GM18517 (cell line): ENCODE measurements at regions not wholly inside any gene's neighbourhood (a gene's known extent, or its start where the extent isn't known, plus 50 kb on each side); places are given as distances from the start of the nearest gene placed in this dataset.
"Not testable (repeated sequence)": the region's sequence is repeated elsewhere in the genome, so short reads cannot be mapped to it uniquely, and the experiment has no call there.

Experiments used
- ATAC-seq: cut with Tn5 transposase; IDR thresholded peaks from one replicate; pipeline ENCODE4 v1.9.1; 2021; ENCODE audit warnings: mild to moderate bottlenecking, moderate library complexity; ENCODE audit not compliant: unreplicated experiment

DNA sequence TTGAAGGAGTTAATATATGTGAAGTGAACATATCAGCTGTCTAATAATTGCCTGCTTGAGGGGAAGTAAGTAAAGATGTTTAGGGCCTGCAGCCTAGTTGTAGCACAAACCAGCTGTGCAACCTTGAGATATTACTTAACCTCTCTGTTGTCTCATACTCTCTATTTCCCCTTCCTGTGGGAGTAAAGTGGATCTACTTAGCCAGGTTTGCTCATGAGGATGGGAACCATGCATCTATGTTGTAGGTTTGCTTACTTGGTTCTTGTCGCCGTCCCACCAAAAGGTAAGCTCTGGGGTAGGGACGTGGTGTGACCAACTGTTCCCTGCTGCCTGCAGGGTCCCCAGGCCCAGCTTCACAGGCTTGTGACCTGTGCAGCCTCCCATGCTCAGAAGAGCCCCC is 362.7 kb upstream of the SULF2 start:
- ATAC-seq = no peak

DNA sequence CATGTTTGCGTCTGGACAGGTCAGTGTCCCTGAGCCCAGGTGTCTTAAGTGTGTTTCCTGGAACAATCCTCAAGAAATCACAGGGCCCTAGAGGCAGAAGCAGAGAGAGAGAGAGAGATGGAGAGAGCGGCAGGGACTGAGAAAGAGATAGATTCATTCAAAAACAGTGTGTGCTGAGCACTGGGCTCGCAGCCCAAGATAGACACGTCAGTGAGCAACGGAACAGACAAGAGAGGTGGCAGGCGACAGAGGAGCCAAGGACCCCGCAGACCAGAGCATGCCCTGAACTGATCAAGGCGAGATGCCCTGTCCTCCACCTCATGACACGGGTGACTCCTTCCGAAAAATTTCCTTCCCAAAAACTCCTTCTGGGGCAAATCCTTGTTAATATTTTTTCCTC is 362.0 kb upstream of the SULF2 start:
- no peak for ATAC-seq

DNA sequence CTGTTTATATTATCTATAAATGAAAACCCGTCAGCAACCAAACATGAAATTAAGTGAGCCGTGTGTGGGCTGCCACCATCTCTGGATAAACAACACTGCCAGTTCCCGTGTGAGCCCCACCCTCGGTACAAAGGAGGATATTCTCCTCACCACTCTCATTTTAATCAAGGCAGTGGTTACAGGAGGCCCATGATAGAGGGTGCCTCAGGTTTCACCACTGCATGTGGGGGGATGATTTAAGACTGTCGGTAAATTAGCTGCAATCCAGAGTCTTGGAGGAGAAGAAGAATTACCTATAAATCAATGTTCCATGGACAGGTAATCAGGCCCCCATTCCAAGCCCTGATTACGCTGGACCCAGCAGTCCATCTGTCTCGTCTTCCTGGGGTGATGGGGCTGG is 361.6 kb upstream of the SULF2 start:
- no peak for ATAC-seq

DNA sequence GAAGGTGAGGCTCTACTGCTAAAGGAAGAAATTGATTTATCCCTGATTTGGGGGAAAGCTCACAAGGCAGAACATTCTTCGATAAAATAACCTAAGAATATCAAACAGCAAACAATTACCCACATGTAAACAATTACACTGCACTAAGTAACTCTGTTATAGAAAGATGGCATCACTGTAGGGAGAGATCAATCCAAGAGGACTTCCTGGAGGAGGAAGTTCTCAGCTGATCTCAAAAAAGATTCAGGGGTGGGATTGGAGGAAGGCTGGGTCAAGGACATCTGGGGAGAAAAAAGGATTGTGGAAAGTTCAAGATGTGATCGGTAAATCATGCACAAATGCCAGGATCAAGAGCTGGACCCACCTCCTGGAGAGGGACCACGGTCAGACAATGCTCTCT is 361.0 kb upstream of the SULF2 start:
- ATAC-seq = no peak

DNA sequence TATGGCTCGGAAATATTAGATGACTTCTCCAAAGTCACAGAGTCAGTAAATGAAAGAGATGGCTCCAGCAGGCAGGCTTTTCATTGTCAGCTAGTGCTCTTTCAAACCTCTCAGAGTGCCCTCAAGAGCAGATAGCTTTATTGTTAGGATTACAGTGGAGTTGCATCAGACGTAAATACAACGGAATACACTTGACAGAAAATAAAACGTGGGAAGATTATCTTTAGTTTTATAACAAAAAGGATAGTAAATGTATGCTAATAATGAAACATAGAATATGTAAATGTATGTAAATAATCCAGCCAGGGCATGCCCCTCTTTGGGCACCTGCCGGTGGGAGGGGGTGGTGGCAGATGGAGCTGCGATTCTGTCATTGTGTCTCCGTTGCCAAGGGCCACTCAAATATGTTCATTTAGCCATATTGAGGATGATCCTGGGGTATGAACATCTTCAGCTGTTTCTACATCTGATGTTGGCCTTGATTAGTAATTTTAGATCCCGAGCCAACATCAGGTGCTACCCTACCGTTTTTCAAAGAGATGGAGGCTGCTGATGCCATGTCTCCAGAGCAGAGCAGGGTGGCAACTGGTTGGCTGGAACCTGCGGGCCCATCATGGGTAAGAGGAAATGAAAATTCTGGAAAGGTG is 358.3 kb upstream of the SULF2 start:
- no peak for ATAC-seq

DNA sequence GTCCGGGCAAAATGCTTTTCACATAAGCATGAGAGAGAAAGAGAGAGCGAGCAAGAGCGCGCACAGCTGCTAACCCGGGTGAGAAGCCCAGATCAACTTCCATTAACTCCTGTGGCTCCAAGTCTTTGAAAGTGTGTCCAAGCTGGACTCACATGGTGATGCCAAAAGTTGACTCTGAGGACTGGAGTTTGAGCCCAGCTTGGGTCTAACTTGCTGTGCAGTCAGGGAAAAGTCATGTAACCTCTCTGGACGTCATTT is 357.2 kb upstream of the SULF2 start:
- ATAC-seq = no peak

DNA sequence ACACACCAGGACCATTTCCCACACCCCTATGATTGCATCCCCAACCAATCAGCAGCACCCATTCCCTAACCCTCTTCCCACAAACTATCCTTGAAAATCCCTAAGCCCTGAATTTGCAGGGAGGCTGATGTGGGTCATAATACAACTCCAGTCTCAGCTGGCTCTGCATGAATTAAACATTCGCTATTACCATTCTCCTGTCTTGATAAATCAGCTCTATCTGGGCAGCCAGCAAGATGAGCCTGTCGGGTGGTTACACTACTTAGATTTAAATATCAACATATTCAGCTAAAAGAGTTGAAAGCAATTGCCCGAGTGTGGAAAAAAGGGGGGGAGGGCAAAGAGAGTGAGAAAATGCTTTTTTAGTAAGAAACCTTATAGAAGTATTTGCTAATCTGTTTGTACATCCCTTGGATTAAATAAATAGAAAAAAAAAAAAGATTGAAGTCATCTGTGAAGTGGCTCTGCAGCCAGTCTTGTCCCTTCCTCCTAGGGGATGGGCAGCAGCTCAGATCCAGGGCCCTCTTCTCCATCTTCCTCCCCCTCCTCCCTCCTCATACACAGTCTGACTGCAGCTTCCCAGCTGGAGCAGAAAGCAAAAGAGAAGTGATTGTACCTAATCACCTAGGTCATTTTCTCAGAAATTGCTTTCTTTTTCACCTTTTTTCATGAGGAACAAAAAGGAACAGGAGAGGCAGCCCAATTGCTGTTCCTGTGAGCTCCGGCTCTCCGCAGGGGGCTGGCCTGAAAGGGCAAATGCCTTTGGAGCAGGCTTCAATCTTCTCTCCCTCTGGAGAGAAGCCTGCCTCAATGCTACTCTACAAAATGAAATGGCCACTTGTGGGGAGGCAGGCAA is 356.6 kb upstream of the SULF2 start:
- ATAC-seq = no peak

DNA sequence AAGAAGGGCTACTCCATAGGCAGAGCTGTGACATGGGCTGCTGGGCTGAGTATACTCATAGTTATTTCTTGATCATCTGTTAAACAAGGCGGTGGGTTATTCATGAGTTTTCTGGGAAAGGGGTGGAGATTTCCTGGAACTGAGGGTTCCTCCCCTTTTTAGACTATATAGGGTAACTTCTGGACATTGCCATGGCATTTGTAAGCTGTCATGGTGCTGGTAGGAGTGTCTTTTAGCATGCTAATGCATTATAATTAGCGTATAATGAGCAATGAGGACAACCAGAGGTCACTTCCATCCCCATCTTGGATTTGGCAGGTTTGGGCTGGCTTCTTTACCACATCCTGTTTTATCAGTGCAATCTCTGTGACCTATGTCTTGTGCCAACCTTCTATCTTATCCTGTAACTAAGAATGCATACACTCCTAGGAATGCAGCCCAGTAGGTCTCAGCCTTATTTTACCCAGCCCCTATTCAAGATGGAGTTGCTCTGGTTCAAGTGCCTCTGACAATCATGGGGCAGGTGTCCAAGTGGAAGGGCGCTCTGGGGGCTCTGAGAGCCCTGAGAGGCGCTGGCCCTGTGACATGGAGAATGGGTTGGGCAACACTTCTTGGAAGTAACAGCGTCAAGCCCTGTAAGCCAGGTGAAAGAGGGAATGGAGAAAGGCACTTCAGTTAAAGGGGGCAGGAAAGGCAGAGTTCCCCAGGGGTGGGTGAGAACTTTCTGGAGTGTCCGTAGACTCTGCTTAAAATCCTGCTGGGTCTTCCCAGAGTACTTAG is 354.2 kb upstream of the SULF2 start:
- ATAC-seq = no peak

DNA sequence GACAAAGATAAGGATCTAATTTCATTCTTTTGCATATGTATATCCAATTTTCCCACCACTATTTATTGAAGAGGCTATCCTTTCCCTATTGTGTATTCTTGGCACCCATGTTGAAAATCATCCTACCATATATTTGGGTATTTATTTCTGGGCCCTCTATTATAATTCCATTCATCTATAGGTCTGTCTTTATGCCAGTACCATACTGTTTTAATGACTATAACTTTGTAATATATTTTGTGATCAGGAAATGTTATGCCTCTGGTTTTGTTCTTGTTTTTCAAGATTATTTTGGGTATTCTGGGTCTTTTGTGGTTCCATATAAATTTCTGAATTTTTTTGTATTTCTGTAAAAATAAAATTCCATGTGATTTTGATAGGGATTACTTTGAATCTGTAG is 347.6 kb upstream of the SULF2 start:
- ATAC-seq = no peak

DNA sequence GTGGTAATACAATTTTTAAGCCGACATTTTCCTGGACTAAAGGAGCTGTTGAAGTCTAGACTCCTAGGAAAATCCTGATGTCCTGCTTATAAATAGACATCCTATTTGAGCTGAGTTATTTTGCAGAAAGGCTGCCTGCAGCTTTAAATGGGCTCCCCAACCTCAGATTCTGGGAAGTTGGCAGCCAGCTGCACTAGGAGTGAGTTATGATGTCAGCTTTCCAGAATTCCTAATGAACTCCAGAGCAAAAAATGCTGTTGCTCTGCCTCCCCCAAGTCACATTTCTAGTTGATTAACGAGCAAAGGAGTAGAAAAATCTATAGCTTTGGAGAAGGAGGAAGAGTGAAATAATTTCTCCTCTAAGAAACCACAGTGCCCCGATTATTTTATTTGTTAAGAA is 346.3 kb upstream of the SULF2 start:
- no peak for ATAC-seq

DNA sequence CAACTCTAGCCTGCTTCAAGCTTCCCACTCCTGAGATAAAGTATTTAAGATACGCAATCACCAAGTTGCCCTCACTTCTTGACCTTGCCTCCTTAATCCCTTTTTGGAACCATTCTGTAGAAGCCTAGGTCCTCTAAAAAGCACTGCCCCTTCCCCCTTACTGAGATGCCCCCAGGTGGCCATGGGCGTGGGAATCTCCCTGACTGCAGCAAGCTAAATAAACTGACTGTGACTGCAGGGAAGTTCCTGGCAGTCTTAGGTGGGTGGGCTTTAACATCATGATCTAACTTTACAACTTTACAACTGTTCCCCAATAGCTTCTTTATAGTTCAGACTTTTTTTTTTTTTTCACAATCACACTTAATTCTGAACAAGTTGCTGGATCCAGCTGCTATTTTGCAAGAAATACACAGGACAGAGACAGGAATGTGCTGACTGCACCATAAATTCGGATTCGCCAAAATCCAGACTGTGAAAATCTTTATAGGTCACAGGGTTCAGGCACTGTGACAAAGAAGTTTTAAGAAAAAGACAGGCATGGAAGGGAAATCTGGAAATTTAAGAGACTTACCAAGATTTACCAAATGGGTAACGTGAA is 344.2 kb upstream of the SULF2 start:
- no peak for ATAC-seq

DNA sequence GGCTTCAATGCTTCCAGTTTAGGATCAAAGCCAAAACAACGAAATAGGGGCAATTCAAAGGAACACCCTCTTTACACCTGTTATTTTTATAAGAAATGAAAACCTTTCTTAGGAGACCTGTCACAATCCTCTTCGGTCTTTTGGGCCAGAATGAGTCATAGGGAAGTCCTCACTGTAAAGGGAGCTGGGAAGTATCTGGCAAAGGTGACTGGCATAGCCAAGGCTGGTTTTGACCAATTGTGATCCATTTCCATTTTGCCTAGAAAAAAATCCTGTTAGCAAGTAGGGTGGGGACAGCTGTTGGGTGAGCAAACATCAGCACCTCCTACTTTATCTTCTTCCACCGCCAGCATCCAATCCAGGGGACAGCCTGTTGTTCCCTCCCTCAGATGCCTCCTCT is 343.2 kb upstream of the SULF2 start:
- ATAC-seq = no peak

DNA sequence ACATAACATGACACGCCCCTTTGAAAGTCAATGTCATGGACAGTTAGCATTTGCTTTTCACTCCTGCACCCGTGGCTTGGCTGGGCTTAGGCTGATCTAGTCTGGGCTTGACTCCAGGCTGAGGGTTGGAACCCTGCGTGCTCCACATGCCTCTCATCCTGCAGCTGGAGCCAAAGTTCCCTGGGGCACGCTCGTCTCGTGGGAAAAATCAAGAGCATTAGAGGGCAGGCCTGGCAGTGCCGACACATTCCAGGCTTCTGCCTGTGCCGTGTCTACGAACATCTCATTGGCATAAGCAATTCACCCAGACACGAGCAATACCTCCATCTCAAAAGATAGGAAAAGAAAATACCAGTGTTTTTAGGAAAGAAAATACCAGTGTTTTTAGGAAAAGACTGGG is 342.7 kb upstream of the SULF2 start:
- ATAC-seq = not testable (repeated sequence)

DNA sequence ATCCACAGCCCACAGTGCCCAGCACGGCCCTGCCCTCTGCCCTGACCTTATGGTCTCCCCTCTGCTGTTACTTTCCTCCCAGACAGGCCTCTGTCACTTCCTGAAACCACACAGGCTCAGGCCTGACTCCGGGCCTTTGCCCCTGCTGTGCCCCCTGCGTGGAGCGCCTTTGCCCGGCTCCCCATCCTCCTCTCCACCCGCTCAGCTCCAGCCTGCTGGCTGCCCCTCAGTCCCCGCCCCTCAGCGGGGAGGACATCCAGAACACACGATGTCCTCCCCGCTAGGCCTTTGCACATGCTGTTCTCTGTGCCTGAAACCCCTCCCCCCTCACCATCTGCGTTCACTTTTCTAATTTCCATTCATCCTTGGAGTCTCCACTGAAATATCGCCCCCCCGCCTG is 341.9 kb upstream of the SULF2 start:
- ATAC-seq = not testable (repeated sequence)

DNA sequence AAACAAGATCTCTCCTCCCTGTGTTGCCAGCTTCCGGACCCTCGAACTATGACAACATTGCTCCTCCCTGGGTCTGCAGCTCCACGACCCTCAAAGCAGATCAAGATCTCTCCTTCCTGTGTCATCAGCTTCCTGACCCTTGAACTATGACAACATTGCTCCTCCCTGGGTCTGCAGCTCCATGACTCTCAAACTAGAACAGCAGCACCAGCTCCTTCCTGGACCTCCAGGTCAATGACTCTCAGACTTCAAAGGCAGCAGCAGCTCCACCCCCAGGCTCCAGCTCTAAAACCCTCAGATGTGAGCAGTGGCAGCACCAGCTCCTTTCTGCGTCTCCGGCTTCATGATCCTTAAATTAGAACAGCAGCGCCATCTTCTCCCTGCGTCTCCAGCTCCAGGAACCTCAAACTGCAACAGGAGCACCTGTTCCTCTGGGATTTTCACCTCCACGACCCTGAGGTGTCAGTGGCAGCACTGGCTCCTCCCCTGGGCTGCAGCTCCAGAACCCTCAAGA is 341.0 kb upstream of the SULF2 start:
- no peak for ATAC-seq

DNA sequence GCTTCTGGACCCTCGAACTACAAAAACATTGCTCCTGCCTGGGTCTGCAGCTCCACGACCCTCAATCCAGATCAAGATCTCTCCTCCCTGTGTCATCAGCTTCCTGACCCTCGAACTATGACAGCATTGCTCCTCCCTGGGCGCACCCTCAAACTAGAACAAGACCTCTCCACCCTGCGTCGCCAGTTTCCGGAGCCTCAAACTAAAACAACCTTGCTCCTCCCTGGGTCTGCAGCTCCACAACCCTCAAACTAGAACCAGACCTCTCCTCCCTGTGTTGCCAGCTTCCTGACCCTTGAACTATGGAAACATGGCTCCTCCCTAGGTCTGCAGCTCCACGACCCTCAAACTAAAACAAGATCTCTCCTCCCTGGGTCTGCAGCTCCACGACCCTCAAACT is 339.7 kb upstream of the SULF2 start:
- ATAC-seq = no peak

DNA sequence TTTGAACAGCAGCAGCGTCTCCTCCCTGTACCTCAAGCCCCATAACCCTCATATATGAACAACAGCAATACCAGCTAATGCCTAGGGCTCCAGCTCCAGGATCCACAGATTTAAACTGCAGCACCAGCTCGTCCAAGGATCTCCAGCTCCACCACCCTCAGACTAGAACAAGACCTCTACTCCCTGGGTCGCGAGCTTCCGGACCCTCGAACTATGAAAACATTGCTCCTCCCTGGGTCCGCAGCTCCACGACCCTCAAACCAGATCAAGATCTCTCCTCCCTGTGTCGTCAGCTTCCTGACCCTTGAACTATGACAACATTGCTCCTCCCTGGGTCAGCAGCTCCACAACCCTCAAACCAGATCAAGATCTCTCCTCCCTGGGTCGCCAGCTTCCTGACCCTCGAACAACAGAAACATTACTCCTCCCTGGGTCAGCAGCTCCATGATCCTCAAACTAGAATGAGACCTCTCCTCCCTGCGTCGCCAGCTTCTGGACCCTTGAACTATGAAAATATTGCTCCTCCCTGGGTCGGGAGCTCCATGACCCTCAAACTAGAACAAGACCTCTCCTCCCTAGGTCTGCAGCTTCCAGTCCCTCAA is 339.0 kb upstream of the SULF2 start:
- ATAC-seq = no peak

DNA sequence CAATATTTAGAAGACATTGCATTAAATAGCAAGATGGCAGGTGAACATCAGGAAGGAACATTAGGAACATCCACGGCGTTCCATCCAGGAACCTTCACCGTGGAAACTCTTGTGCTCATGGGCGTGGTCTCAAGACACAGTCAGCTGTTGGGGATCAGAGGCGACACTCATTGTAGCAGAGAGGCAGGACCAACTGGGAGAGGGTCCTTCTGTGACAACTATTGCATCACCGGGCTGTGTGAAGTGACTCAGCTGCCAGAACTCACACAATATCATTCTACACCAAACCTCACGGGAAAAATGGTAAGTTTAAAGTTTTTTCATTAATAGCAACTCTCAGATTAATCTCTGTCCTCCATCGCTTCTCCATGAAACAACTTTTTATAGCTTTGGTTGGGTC is 334.8 kb upstream of the SULF2 start:
- no peak for ATAC-seq

DNA sequence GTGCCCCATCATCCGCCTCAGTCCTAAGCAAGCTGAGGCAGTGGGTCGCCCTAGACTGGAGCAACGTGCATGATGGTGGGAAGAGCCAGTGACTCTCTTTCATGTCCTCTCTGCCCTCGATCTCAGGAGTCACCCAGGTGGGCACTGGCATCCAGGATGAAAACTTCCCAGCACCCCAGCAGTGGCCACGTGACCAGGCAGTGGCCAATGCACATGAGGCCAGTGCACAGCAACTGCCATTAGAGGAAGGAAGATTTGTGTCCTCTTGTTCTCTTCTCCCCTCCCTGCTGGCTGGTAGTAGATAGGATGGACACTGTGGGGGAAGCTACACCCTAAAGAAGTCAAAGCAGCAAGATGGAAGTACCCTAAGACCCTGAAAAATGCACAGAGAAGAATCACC is 334.1 kb upstream of the SULF2 start:
- ATAC-seq = not testable (repeated sequence)

DNA sequence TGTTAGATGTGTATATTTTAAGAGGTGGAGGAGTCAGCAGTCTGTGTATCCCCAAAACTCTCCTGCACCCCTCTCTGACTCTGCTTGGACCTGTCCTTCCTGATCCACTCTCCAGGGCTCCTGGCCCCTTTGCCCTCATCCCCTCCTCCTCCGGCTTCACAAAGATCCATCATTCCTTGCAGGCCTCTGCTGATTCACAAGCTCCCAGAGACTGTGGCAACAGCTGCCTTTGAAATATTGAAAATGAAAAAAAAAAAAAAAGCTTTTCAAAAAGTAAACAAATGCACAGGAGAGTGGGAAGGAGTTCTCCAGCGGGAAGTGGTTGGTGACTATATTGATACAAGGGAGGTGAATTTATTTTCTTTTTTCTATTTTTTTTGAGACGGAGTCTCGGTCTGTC is 330.2 kb upstream of the SULF2 start:
- ATAC-seq = no peak

DNA sequence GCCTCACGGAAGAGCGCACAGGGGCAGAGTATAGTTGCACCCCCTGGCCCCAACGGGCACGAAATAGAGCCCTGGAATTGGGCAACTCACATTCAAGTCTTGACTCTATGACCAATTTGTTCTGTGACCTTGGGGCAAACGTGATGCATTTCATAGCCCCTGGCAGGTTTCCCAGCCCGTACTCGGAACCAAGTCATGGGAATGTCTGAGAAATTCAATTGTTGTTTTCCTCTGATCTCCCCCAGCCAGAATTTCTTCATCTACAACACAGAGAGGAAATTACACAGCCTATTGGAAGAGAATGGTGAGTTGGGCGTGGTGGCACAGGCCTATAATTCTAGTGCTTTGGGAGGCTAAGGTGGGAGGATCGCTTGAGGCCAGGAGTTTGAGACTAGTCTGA is 322.3 kb upstream of the SULF2 start:
- ATAC-seq = no peak
